Kasumi-1 (cell line): ENCODE measurements at regions not wholly inside any gene's neighbourhood (a gene's known extent, or its start where the extent isn't known, plus 50 kb on each side); places are given as distances from the start of the nearest gene placed in this dataset.
"Not testable (repeated sequence)": the region's sequence is repeated elsewhere in the genome, so short reads cannot be mapped to it uniquely, and the experiment has no call there.

Experiments
- DNase-seq, 2 experiments: peaks; one replicate each; lab custom pipeline; 2025; lab: John Stamatoyannopoulos, UW

DNA sequence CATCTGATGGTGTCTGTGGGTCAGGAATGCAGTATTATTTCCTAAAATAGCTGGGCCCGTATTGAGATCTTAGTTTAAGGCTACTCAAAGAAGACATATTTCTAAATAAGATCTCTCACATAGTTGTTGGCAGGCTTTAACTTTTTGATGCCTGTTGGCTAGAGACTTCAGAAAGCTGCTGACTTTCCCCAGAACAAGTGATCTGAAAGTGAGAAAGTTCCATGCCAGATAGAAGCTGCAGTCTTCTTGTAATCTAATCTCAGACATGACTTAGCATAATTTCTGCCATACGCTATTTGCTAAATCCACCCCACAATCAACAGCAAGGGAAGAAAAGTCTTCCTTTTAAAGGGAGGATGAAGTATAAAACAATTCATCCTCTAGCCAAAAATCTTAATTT, 867.1 kb downstream of the IGSF11 start:
- DNase-seq, result no peak

DNA sequence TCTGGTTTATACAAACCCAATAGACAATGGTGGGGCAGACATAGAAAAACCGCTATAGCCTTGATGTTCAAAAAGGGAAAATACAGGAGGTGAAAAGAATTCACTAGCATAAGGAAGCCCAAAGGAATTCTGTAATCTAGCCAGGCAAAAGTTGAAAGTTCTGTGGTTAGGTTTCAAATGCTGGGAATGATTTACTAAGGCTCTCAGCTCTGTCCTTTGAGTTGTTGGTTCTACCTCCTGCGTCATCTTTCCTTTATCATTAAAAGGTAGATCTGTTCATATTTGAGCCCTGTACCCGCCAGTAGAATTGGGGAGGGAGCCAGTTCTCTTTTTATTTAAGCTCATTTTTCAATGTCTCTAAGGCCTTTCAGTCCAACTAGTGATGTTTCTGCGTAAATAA, 866.5 kb downstream of the IGSF11 start:
- DNase-seq, result no peak

DNA sequence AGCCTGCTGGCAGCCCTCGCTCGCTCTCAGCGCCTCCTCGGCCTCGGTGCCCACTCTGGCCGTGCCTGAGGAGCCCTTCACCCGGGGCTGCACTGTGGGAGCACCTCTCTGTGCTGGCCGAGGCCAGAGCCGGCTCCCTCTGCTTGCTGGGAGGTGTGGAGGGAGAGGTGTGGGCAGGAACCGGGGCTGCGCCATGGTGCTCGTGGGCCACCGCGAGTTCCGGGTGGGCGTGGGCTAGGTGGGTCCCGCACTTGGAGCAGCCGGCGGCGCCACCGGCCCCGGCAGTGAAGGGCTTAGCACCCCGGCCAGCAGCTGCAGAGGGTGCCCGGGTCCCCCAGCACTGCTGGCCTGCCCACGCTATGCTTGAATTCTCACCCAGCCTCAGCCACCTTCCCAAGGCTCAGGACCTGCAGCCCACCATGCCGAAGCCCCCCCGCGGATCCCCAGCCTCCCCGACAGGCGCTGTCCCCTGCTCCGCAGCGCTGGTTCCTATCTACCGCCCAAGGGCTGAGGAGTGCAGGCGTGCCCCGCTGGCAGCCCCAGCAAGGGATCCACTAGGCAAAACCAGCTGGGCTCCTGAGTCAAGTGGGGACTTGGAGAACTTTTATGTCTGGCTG, 863.3 kb downstream of the IGSF11 start:
- DNase-seq, result no peak

DNA sequence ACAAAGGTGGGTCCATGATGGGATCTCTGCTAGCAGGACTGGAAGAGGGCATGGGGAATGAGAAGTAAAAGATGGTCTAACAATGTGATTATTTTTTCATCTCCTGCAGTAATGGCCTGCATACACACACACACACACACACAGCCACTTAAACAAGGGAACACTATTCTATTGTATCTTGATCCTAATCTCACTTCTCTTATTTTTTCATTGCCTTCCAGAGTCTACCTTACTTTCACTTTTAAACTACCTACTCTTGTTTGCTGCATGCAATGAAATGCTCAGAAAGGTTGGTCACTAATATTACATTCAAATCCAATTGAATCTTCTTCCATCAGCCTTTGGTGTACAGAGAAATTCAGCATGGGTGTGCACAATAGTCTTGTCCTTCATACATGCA, 853.8 kb downstream of the IGSF11 start:
- DNase-seq, result no peak

DNA sequence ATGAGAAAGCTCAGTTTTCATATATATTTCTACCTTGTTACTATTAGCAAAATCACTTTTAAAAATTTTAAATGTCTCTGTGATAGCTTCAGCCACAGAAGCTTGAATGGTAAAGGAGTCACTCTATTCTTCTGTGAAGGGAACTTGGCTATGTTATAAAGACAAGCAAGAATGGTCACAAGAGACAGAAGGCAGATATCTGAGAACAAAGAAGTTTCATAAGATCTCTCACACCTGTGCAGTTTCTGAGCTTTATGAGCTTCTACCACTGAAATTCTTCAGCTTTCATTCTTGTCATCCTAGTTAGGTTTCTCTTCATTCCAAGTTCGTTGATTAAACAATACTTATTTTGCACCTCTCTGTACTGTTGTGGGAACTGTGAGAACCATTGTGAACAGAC, 853.4 kb downstream of the IGSF11 start:
- DNase-seq, result no peak

DNA sequence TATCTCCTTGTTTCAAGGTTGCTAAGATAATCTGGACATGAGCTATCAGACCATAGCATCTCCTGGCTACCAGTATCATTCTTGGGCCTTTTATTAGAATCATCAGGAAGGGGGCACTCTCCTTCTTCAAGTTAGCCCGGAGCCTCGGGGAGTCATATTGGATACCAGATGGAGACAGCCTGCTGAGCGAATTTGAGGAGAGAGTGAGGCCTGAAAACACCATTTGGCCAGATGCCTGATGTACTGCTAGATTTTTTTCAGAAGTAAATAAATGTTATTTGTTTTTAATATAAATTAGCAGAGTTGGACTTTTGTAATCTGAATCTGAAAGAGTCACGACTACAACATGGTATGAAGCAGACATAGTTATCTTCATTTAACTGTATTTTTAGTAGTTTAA, 848.6 kb downstream of the IGSF11 start:
- no peak for DNase-seq

DNA sequence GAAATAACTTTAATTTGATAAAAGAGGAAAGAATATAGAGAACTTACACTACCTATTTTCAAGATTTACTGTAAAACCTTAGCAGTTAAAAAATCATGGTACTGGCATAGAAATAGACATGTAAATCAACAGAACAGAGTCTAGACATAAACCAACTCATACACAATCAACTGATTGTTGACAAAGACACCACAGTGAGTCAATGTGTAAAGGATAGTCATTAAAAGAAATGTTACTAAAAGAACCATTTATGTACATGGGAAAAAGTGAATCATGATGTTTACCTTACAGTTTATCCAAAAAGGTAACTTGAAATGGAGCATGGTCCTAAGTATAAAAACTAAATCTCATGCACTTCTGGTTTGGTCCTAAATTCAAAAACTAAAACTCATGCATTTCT, 847.4 kb downstream of the IGSF11 start:
- DNase-seq, result no peak

DNA sequence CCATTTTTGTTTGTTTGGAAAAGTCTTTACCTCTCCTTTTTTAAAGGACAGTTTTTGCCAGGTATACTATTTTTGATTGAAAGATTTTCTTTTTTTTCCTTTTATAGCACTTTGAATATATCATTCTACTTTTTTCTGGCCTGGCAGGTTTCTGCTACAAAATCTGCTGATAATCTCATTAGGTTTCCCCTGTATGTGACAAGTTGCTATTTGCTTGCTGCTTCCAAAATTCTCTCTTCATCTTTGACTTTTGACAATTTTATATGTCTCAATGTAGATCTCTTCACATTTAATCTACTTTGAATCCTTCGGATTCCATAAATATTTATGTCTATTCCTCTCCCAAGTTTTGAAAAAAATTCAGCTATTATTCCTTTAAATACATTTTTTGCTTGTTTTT, 838.5 kb downstream of the IGSF11 start:
- no peak for DNase-seq

DNA sequence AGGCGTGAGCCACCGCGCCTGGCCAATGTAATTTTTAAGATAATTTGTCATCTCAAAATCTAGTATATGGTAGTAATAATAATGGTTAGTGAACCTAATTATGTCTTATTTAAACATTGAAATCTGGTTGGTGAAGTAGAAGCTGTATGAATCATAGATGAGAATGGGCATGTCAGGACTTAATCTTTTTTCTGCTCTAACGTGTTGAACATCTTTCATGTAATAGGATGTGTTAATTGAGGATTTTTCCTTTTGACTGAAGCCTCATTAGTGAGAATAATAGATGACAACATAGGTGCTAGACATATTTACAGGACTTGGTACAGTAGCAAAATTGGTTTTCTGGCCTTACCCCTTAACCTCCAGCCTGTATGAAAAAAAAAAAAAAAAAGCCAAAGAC, 835.6 kb downstream of the IGSF11 start:
- DNase-seq, result no peak

DNA sequence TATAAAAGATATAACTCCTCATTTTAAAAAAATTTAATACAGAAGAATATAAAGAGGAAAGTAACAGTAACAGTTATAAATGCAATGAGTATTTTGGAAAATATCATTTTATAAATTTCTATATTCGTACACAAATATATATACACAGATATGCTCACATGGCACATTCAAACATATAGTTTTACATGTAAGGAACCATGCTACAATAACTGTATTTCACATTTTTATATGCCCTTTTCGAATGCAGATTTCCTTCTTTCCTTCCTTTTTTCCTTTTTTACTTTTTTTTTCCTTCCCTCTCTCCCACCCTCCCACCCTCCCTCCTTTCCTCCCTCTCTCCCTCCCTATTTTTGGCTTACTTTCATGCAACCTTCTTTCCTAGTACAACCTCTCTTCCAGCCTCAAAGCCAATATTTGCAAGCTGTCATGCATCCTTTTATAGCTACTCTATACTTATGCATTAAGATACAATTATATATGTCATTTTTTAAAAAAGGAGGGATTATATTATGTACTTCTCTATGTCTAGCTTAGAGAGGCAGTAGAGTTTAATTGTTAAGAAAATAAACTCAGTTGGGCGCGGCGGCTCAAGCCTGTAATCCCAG, 830.5 kb downstream of the IGSF11 start:
- no peak for DNase-seq

DNA sequence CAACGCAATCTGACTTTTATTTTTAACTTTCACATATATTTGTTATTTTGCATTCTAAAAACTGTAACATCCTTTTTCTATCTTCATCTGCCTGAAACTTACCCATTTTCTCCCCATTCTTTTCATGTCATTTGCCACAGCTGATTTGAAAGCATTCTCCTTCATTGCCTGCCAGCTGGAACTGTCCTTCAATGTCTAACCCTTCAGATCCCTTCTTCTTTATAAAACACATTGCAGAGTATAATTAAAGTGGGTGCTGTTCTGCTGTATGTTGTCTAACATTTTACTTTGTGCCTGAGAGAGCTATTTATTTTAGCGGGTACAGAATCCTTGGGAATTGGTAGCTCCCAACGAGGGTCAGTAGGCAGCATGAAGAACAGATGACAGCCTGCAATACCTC, 827.4 kb downstream of the IGSF11 start:
- DNase-seq, result no peak

DNA sequence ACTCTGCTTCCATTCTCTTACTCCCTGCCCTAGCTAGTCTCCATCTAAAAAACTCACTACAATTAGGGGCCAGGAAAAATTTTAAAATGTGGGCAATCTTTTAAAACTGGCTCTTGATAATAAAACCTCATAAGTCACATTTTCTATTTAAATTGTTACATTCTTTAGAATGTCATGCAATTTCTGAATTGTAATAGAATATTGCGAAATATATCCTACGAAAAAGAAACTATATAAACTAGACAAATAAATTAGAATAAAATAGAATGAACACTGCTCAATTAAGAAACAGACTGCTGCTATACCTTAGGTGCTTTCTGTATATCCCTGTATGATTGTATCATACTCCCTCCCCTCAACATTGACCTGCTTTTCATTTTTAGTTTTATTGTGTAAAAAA, 826.0 kb downstream of the IGSF11 start:
- DNase-seq, result no peak

DNA sequence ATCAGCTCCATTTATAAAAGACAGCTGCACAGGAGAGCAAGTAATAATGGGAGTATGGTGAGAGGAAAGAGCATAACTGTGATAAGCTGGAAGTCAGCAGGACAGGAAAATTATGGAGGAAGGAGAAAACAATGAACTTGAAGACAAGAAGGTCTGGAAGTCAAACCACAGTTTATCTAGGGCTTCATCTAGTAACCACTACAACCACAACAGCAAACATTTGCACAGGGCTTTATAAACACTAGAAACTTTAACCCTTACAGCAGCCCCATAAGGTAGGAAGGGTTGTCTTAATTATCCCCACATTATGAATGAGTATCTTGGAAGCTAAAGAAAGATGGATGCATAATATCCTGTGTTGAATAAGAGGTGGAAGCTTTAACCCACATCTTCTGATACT, 820.8 kb downstream of the IGSF11 start:
- DNase-seq, result peak in 1 of 2 experiments; percentile 2

DNA sequence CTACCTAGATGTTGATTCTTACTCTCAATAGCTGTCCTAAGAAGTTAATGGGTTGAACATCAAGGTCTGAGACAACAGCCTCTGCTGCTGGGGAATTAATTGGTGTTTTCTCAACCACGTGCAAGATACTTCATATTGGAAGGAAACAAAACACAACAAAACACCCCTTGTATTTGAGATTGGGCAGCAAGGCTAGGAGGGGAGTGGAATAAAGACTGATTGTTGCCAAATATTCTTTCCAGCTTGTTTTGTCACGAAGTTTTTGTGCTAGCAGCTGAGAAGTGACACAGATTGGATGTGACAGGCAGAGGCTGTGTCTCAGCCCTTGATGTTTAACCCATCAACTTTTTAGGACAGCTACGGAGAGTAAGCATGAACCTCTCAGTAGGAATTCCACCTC, 808.4 kb downstream of the IGSF11 start:
- no peak for DNase-seq

DNA sequence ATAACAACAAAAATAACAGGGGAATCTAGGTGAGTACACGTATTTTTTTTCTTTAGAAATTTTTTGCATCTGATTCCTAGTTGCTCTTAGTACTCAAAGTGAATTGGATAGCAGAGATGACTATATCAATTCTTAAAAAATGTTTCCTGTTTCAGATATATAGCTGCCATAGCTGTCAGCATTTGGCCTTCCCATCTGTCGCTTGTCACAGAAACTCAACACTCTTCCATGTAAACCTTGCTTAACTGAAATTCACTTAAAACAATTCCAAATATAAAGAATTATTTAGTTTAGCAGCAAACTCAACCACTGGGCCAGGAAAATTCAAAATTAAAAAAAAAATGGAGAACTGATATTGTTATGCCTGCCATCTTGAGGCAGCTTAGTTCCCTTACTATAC, 807.5 kb downstream of the IGSF11 start:
- no peak for DNase-seq

DNA sequence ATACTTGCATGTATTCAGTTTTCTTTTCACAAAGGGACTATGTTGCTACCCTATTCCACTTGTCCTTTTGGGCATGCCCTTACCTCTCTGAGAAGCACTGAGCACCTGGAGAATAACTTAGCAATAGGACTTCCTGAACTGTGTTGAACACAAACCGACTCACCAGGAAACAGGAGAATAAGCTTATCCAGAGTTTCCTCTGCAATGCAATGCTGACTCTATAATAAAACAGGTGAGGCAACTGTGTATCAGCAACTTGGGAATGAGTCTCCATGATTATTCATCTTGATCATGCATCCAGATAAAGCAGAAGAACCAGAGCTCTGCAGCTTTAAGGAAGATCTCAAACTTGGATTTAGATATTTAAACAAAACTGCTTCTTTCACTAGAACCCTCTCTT, 806.5 kb downstream of the IGSF11 start:
- DNase-seq, result no peak

DNA sequence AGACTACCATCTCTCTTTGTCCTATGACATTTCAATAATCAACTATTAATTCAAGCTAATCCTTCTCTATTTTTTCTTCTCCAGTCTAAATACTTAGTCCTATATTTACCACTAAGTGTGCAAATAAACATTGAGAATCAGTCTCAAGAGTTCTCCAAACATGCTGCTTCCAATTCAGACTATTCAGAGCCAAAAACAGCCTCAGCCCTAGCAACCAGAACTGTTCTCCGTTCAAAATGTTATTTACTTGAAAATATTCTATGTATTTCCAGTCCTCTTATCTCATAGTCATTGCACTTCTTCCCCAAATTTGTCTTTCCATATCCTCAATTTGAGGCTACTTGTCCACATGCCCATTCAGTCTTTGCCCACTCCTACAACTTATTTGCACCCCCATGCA, 805.5 kb downstream of the IGSF11 start:
- DNase-seq, result no peak

DNA sequence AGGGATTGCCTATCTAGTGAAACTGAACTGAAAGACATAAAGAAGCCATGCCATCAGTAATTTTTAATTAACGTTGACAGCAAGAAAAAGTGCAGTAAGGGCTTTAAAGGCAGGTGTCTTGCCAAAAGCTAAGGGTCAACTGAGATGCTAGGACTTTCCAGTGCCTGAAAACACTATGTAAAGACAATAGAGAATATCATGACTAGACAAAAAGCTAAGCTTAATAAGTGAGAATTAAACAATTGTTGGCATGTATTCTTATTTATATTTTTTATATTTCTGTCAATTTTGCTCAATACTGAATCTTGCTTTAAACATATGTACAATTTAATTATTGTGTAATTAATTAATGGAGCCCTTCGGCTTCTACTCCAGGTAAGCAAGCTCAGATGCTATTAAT, 803.1 kb downstream of the IGSF11 start:
- DNase-seq, result no peak

DNA sequence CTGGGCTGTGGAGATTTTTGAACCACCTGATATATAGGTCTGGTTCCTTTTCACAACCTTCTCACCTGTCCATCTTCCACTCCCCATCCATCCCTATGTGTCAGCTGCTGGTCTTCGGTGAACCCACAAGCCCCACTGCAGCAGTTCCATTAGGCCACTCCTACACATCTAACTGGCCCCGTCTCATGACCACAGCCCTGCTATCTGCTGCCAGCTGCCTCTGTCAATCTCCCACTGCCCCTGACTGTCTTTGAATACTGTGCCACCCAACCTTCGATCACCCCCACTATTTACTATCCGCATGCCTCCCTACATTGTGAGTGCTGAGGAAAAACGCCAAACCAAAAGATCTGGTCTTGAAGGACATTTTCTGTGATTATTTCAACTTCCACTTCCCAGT, 795.4 kb downstream of the IGSF11 start:
- DNase-seq, result no peak

DNA sequence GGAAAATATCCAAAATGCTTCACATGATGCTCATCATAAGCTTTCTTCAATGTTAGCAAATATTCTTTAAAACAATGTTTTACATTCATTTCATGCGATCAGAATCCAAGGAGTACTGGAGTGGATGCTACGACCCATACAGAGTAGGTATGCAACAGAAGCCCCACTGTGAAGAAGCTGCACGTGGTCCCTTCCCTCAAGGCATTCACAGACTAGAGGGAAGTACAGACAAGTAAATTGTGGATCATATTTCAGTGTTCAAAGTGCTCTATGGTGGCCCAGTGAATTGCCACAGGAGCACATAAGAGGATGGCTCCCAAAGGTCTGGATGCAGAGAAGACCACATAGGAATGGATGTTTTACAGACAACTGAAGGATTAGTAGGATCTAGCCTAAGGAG, 789.9 kb downstream of the IGSF11 start:
- DNase-seq, result no peak

DNA sequence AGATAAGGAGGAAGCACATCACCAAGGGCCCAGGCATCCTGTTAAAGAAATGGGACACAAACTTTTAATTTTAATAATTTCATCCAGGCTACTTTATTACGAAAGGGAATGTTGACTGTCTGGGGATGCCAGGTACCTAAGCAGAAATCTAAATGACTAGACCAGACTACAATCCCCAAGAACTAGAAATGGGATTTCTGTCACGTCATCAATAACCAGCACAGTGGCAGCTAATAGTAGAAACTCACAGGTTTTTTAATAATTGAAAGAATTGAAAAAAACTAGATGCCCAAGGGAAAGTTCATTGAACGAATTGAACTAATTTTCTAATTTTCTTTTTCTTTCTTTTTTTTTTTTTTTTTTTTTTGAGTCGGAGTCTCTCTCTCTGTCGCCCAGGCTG, 789.3 kb downstream of the IGSF11 start:
- DNase-seq, result no peak

DNA sequence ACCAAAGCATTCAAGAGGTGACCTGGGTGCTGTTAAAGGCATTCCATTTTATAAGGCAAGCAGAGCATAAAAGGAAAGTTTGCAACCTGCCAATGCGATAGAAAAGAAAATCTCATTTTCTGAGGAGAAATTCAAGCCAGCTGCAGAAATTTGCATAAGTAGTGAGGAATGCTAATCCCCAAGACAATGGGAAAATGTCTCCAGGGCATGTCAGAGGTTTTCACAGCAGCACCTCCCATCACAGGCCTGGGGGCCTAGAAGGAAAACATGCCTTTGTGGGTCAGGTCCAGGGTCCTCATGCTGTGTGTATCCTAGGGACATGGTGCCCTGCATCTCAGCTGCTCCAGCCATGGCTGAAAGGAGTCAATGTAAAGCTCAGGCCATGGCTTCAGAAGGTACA, 775.8 kb downstream of the IGSF11 start:
- DNase-seq, result not testable (repeated sequence)

DNA sequence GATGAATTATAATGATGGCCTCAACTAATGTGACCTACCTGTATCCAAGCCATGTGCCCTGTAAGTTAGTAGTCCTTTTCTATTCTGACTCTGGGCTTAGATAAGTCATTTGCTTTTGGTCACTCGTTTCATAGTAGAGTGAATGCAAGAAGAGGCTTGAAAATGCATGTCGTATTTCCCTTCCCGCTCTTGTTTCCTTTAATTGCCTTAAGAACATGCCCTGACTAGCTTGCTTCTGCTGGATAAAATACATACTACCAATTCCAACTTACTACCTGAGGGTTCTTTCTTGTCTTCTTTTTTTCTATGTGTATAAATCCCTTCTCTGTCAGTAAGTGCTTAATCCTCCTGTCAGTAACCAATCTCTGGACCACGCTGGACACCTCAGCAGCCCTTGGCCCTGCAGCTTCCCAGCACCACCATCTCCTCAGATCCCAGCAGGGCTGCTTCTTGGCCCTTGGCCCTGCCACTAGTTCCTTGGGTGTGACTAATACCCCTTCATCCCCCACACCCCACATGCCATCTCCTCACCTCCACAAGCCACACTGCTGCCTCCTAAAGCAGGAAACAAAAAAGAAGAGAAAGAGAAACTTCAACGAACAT, 771.7 kb downstream of the IGSF11 start:
- DNase-seq, result no peak

DNA sequence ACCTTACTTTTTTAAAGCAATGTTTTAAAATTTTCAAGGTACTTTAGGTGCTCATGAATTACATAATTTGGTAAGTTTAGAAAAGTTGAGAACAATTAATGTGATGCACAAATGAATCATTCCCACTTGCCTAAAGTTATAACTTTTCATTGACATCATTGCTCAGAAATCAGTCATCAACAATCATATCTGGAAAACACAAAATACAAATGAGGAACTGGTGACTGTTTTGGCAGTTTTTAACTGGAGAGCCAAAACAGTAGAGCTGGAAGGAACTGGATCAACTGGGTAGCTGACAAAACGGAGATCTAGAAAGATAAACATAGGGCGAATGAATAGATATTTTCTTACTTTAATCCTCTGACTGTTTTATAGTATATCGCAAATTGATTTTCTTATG, 767.1 kb downstream of the IGSF11 start:
- DNase-seq, result peak in 1 of 2 experiments; percentile 2
